ELF-1 (cell line): ENCODE measurements at regions not wholly inside any gene's neighbourhood (a gene's known extent, or its start where the extent isn't known, plus 50 kb on each side); places are given as distances from the start of the nearest gene placed in this dataset.
"Not testable (repeated sequence)": the region's sequence is repeated elsewhere in the genome, so short reads cannot be mapped to it uniquely, and the experiment has no call there.

ENCODE experiments used
- DNase-seq: peaks from one replicate; pipeline ENCODE4 v3.0.0-alpha.2; 2016; ENCODE audit warnings: low read depth, low spot score

DNA sequence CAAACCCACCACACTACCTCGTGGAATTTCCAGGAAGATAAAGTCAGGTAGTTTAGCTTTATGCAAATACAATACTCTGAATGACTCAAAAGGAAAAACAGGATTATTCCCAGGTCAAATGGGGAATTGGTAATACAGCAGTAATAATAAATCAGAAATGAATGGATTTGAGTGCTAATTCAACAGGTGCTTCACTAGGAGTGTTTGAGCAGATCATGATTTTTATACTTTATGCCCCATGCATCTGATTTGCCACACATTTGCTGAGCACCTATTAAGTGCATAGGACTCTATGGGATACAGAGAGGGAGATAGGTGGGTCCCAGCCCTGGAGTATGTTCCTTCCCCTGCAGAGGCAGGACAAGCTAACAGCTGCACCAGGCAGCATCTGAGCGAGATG, 381.4 kb upstream of the PODXL start:
- DNase-seq: no peak

DNA sequence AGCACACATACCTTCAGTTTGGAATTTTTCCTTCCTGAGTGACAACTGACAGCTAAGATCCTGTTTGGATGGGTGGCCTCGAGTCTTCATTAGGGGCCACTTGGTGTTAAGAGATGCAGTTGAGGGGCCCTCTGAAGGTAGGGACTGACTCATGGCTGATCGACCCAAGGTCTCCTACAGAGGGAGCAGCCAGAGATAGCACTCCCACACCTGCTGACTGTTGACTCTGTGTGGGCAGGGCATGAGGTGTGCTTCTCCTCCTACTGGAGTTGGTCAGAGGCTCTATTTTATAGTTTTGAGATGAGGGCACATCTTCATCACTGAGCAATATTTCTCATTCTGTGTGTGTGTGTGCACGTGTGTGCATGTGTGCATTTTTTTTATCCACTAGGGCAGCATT, 378.8 kb upstream of the PODXL start:
- no peak for DNase-seq

DNA sequence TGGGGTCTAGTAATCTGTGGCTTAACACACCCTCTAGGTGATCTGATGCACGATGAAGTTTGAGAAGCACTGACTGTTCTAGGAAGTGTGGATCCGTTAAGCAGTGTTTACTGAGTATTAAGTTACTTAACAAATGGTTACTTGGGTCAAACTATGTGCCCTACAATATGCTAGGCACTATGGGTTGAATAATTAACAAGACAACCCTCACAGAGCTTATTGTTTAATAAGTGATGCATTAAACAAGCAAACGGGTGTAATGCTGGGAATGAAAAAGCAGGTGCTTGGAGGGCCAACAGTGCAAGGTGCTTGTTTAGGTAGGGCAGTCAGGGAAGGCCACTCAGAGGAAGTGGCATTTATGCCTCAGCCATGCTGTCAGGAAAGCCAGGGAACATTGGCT, 378.0 kb upstream of the PODXL start:
- DNase-seq: no peak

DNA sequence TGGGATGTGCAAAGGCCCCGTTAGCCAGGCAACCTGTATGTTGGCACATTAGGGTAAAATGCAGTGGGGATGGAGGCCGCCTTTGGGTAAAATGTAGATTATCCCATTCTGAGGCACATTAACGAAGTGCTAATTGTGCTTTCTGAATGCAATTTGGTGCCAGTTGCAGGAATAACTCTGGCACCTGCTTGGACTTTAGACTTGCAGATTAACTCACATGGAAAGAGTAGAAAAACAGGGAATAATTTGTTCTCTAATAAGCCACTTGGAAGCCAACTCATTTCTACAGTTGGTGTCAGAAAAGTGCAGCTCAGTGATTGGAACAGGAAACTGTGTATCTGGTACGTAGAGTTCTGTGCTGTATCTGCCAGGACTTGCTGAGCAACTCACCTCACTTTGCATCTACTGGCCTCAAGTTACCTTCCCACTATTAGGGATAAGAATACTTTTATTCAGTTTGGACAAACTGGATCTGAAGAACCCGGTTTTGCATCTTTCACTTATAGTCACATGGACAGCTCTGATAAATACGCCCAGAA, 377.4 kb upstream of the PODXL start:
- no peak for DNase-seq

DNA sequence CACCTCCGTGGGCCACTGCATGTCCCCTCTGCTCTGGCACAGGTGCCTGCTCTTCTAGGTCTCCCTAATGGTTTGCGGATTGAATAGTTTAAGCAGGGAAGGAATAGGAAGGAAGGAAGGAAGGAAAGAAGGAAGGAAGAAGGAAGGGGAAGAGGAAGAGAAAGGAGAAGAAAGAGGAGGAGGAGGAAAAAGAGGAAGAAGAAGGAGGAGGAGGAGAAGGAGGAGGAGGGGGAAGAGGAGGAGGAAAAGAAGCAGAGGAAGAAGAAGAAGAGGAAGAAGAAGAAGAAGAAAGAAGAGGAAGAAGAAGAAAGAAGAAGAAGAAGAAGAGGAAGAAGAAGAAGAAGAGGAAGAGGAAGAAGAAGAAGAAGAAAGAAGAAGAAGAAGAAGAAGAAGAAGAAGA, 376.8 kb upstream of the PODXL start:
- DNase-seq: not testable (repeated sequence)

DNA sequence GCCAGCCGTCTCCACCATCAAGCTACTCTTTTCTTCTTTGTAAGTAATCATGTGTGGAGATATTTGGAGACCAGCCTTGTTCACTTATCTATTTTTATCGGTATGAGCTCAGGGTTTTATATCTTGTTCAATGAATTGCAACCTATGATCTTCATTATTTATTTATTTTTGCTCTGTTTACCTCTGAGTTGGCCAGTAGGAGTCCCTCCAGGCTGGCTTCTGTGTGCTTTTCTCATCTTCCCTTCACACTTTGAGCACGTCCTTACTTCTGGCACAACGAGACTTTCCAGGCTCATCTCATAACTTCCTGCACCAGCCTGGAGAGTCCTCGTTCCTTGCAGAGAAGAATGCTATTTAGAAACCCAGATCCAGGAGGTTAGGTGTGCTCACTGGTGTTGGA, 375.8 kb upstream of the PODXL start:
- no peak for DNase-seq

DNA sequence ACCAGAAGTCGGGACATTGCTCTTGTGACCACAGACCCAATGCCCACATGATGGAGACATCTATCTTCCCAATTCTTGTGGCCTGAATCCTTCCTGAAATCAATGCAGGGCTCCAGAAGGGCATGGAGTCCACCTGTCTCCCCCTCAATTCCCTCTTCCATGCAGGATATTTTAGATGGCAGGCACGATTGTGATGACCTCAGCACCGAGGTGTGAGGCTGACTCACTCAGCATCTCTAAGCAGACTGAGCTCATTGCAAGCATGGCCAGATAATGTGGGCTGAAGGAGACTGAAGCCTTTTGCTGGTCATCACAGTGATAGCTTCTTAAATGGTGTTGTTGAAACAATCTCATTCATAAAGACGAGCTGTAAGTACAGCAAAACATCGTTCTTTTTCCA, 374.9 kb upstream of the PODXL start:
- DNase-seq: no peak

DNA sequence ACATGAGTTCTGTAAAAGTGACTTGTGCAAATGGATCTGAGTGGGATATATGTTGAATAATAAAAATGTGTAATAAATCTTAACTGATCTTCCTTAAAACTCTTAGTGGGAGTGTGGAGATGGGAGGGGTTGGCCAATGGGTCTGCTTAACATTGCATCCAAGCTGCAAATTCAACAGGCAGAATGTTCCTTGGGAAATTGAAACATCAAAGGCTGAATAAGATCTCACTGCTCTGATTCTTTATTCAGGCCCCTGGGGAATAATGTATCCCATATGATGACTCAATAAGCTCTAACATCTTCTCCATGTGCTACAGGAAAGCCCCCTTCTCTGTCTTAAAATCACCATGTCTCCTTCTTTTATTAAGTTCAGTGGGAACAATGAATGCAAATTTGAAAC, 373.2 kb upstream of the PODXL start:
- no peak for DNase-seq

DNA sequence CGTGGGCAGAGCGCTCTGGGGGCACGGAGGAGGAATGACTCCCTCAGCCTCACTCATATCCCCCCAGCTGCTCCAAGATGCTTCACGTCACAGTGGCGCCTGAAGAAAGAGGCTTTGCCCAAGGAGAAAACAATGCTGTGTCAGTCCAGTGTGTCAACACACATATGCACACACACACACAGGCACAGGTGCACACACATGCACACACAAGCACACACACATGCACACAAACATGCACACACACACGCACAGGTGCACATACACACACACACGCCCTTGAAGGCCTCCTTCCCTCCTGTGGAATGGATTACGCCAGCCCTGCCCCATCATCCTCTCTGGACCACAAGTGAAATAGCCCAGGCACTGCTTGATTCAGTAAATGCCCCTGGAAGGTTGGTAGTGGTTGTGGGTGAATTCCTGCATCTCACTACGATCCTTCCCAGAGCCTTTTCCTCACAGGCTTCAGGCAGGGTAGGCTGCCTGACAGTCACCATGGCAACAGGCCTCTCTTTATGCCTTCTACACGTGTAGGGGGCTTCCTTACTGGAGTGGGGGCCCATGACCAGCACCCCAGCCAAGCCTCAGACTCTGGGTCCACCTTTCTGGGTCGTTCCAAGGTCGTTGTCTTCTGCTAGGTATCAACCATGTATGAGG, 371.5 kb upstream of the PODXL start:
- no peak for DNase-seq

DNA sequence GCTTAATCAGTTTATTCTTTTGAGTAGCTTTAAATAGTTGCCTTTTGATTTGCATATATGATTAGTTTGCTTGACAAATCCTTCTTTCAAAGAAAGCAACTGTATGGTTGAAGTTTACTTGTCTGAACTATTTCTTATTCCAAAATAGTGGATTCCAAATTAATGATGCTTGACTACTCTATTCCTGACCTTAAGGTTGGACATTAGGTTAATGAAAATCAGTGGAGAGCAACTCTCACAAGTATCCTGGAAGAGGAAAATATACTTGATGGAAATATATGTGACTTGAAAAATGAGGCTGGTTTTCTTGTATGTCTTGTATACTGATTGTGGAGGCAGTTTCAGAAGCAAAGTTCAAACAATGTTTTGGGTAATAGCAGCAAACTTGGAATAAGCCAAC, 369.2 kb upstream of the PODXL start:
- DNase-seq: no peak

DNA sequence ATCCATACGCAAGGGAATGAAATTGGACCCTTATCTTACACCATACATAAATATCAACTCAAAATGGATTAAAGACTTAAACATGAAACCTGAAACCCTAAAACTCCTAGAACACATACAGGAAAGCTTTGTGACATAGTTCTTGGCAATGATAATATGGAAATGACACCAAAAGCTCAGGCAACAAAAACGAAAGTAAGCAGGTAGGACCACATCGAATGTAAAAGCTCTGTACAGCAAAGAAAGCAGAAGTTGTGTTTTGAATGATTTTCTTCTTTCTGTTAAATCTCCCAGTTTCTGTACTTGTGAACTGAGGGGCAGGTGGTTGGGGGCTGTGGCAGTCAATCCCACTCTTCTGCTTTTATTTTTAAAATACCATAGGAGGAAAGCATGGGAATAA, 368.4 kb upstream of the PODXL start:
- no peak for DNase-seq

DNA sequence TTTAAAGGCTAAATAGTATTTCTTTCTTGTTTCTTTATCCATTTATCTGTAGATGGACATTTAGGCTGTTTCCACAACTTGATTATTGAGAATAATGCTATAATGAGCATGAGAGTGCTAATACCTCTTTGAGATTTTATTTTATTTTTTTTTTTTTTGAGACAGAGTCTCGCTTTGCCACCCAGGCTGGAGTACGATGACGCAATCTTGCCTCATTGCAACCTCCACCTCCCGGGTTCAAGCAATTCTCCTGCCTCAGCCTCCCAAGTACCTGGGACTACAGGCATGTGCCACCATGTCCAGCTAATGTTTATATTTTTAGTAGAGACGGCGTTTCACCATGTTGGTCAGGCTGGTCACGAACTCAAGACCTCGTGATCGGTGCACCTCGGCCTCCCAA, 366.5 kb upstream of the PODXL start:
- DNase-seq: not testable (repeated sequence)

DNA sequence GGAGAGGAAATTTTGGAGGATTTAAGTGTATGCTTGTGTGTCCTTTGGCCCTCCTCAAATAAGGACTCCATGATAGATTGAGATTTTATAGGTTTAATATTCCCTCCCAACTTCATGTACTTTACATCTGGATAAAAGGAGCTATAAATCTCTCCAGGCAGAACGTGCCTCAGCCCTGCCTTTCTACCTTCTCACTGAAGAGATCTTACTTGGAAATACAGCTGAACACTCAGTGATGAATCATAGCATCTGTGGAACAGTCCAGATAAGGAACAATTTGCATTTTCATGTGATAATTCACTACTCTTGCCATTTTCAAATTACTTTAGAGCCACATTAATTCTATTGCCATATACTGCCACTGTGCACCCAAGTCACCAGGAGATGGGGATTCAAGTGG, 364.6 kb upstream of the PODXL start:
- DNase-seq: no peak

DNA sequence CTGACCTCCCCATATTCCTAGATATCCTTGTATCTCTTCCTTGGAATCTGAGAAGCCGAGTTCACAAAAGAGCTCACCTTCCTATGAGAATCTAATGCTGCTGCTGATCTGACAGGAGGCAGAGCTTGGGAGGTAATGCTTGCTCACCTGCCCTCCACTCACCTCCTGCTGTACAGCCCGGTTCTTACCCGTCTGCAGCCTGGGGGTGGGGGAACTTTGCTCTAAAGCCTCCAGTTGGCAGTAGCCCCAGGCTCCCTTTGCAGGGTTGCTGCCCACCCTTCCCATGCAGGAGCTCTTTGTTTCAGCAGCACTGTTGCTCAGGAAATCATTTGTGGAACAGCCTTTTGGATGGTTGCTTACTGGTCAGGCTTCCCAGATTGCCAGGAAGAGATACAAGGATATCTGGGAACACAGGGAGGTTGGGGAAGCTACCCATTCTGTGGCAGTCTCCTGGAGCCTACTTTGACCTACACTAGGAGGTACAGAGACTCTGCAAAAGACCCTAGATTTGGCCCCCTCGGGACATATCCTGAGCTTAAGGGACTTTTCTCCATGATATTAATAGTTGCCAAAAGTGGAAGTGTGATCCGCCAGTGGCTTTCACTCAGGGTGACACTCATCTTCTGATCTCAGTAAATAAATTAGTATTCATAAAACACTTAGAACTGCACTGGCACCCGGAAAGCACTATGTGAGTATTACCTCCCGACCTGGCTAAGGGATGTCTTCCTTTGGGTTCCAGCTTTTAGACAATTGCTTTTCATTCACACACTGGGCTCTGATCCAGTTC, 363.7 kb upstream of the PODXL start:
- no peak for DNase-seq

DNA sequence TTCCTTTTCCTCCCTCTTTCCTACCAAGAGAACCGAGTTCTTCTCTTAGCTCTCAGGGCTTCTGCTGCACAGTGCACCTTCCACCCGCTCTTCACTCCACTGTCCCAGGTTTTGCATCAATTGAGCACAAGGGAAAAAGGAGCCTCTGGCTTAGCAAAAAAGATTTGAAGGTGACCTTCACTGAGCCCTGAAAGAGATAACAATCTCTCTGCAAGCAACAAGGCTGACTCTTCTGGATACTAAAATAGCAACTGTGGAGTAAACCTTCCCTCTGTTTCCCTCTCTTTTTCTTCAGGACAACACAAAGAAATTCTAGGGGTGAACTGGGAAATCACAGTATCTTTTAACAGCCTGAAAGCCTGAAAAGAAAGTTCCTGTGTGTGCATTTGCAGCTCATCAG, 354.7 kb upstream of the PODXL start:
- DNase-seq: no peak

DNA sequence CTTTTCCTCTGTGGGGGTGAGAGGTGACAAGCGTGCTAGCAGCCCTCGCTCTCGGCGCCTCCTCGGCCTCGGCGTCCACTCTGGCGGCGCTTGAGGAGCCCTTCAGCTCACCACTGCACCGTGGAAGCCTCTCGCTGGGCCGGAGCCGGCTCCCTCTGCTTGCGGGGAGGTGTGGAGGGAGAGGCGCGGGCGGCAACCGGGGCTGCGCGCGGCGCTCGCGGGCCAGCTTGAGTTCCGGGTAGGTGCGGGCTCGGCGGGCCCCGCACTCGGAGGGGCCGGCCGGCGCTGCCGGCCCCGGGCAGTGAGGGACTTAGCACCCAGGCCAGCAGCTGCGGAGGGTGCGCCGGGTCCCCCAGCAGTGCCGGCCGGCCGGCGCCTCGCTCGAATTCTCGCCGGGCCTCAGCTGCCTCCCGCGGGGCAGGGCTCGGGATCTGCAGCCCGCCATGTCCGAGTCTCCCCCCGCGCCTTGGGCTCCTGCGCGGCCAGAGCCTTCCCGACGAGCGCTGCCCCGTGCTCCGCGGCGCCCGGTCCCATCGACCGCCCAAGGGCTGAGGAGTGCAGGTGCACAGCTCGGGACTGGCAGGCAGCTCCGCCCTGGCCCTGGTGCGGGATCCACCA, 352.8 kb upstream of the PODXL start:
- peak; percentile 26 for DNase-seq

DNA sequence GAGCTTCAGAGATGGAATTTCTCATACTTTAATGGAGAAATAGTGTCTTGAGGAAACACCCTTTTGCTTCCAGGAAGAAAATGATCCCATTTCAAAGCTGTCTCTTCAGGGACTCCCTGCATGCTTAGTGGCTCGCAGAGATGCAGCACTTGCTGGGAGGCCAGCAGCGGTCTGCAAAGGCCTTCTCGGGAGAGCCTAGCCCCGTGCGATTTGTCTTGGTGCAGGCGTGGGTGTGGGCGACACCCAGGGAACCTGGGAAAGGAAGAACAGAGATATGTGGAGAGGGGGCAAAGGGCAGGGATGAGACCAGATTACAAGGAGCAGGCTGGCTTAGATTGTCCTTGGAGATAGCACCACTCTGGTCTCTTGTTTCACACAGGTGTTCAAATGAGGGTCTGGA, 352.3 kb upstream of the PODXL start:
- DNase-seq: no peak

DNA sequence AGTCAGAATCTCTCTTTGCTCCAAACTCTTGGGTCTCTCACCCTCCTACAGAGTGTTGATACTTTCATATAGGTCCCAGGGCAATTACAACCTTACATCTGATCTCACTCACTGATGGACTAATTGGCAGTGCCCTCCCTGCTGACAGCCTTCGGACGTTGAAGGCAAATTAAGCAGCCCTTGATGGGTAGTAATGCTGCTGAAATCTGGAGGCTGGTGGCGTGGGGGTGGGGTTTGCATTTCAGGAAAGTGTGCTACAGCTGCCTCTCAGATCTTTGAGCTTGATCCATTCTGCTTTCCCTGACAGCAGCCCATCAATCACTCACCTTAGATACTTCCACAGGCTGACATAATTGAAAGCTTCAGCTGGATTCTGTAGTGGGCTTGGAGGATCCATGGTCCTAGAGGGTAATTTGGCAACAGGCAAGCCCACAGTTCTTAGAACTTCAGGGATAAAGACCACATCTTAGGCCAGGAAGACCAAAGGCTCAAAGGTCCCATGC, 349.1 kb upstream of the PODXL start:
- no peak for DNase-seq

DNA sequence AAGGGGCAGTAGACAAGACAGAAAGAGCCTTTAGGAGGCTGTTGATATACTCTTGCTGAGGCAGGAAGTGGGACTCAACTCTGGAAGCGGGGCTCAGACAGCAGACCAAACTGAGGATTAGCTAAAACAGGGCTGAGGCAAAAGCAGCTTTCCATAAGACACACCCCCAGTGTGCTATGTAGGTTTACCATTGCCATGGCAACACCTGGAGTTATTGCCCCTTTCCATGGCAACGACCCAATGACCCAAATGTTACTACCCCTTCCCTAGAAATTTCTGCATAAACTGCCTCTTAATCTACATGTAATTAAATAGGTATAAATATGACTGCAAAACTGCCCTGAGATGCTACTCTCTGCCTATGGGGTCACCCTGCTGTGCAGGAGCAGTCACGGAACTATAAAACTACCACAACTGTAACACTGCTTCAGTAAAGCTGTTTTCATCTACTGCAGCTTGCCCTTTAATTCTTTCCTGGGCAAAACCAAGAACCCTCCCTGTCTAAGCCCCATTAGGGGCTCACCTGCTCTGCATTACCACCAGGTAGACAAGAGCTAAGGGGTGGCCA, 348.4 kb upstream of the PODXL start:
- no peak for DNase-seq

DNA sequence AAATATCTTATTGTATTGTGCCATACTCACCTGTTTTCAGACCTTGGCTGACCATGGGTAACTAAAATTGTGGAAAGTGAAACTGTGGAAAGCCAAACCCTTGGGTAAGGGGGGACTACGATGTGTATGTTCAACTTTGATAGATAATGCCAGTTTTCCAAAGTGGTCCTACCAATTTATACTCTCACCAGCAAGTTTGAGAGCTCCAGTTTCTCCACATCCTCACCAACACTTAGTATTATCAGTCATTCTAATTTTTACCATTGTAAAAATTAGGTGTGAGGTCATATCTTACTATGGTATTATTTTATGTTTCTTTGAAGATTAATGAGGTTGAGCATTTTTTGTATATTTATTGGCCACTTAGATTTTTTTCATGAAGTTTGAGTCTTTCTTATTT, 346.9 kb upstream of the PODXL start:
- DNase-seq: no peak

DNA sequence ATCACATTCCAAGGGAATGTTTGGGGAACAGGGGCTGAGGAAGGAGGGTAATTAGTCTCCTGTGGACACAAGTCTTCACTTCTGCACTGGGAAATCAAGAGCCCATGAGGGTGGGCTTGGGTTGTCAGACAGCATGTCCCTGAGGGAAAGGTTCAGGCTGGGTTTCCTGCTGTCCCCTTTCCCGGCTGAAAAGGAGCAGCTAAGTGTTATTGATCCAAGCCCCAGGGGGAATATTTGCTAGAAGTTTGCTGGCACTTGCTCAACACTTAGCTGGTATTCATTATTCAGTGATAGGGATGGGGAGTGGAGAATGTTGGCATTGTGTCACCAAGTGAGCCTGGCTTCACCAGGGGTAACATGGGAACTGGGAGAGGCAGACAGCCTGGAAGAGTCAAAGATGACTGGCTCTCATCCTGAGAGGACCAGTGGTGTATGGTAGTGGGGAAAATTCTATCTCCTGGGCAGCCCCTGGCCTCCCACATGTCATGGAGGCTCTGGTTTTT, 344.4 kb upstream of the PODXL start:
- DNase-seq: no peak
